Ovary (tissue), 3 donors: ENCODE measurements at regions not wholly inside any gene's neighbourhood (a gene's known extent, or its start where the extent isn't known, plus 50 kb on each side); places are given as distances from the start of the nearest gene placed in this dataset.

Source experiments
- CTCF ChIP-seq, 3 donors: fragments of 450-650 bp in 2 of 3; fragments of 200-600 bp in 1 of 3; IDR thresholded peaks; one replicate each; pipeline versions ENCODE4 v1.5.1 to v1.8.0; 2016 to 2022; ENCODE audit warnings: antibody characterized with exemption in 3 of 3, mild to moderate bottlenecking in 1 of 3
- EP300 ChIP-seq: sonication (generic); formaldehyde crosslinking; IDR thresholded peaks from one replicate; pipeline ENCODE4 v1.6.1; 2017; ENCODE audit warnings: antibody characterized with exemption
- POLR2A ChIP-seq: fragments of 450-650 bp; IDR thresholded peaks from one replicate; pipeline ENCODE4 v1.6.1; 2017; ENCODE audit warnings: antibody characterized with exemption, mild to moderate bottlenecking, moderate library complexity
- donor health status: DM: no; HTN: no; CAD: no.

GRCh38 chr3:25171118-25171807, 256.8 kb upstream of the RARB start:
- no peak for TF ChIP-seq CTCF (IDR thresholded peaks at IDR 0.05)
- no peak for TF ChIP-seq EP300
- TF ChIP-seq POLR2A, result no peak
